ENCODE measurements at regions not wholly inside any gene's neighbourhood (a gene's known extent, or its start where the extent isn't known, plus 50 kb on each side); places are given as distances from the start of the nearest gene placed in this dataset.

- no peak for TF ChIP-seq YY1 (IDR thresholded peaks at IDR 0.05; ENCODE audit: insufficient read depth, insufficient read length)
- TF ChIP-seq SUZ12 (IDR thresholded peaks at IDR 0.05; ENCODE audit: extremely low read depth, insufficient read depth, insufficient read length), result no peak
- TF ChIP-seq ZNF274 (IDR thresholded peaks at IDR 0.05; ENCODE audit: low read depth, low read length), result no peak
- no peak for DNase-seq (ENCODE audit: low read depth, low spot score)
- Histone ChIP-seq H3K36me3 (ENCODE audit: insufficient read depth, insufficient read length, low read length) (no peaks in the 10 kb centered on the region), H3K9ac (ENCODE audit: insufficient read length, low read depth) (no peak overlapping the region), H3K4me3 (ENCODE audit: insufficient read length, low read depth) (no peak overlapping the region), H3K27me3 (ENCODE audit: insufficient read depth, insufficient read length) (peaks cover 22% of the 10 kb centered on the region), H3K4me1 (ENCODE audit: insufficient read depth, insufficient read length) (no peaks in the 10 kb centered on the region), H3K9me3 (ENCODE audit: insufficient read depth, low read length) (no peaks in the 10 kb centered on the region)
These were observed 247.0 kb downstream of the TFCP2L1 start for GRCh38 chr2:121038031-121038430.

- Histone ChIP-seq H3K9ac (ENCODE audit: insufficient read length, low read depth) (no peak overlapping the region), H3K4me3 (ENCODE audit: insufficient read length, low read depth) (no peak overlapping the region), H3K4me1 (ENCODE audit: insufficient read depth, insufficient read length) (no peaks in the 10 kb centered on the region), H3K9me3 (ENCODE audit: insufficient read depth, low read length) (no peaks in the 10 kb centered on the region), H3K27me3 (ENCODE audit: insufficient read depth, insufficient read length) (peaks cover 20% of the 10 kb centered on the region), H3K36me3 (ENCODE audit: insufficient read depth, insufficient read length, low read length) (no peaks in the 10 kb centered on the region)
- no peak for TF ChIP-seq YY1 (IDR thresholded peaks at IDR 0.05; ENCODE audit: insufficient read depth, insufficient read length)
- TF ChIP-seq SUZ12 (IDR thresholded peaks at IDR 0.05; ENCODE audit: extremely low read depth, insufficient read depth, insufficient read length), result no peak
- no peak for TF ChIP-seq ZNF274 (IDR thresholded peaks at IDR 0.05; ENCODE audit: low read depth, low read length)
- no peak for DNase-seq (ENCODE audit: low read depth, low spot score)
These were observed 246.6 kb downstream of the TFCP2L1 start for GRCh38 chr2:121038431-121038830.

- no peak for DNase-seq (ENCODE audit: low read depth, low spot score)
- Histone ChIP-seq H3K9ac (ENCODE audit: insufficient read length, low read depth) (no peak overlapping the region), H3K9me3 (ENCODE audit: insufficient read depth, low read length) (no peaks in the 10 kb centered on the region), H3K4me3 (ENCODE audit: insufficient read length, low read depth) (no peak overlapping the region), H3K27me3 (ENCODE audit: insufficient read depth, insufficient read length) (peaks cover 16% of the 10 kb centered on the region), H3K4me1 (ENCODE audit: insufficient read depth, insufficient read length) (no peaks in the 10 kb centered on the region), H3K36me3 (ENCODE audit: insufficient read depth, insufficient read length, low read length) (no peaks in the 10 kb centered on the region)
- TF ChIP-seq SUZ12 (IDR thresholded peaks at IDR 0.05; ENCODE audit: extremely low read depth, insufficient read depth, insufficient read length), result no peak
These were observed 245.9 kb downstream of the TFCP2L1 start for GRCh38 chr2:121038891-121039616.

- H3K27me3 ChIP-seq (ENCODE audit: insufficient read depth, insufficient read length), result peaks cover 10% of the 10 kb centered on the region
- H3K9me3 ChIP-seq (ENCODE audit: insufficient read depth, low read length), result no peaks in the 10 kb centered on the region
- H3K4me3 ChIP-seq (ENCODE audit: insufficient read length, low read depth), result no peak overlapping the region
- no peaks in the 10 kb centered on the region for H3K36me3 ChIP-seq (ENCODE audit: insufficient read depth, insufficient read length, low read length)
- H3K4me1 ChIP-seq (ENCODE audit: insufficient read depth, insufficient read length), result no peaks in the 10 kb centered on the region
- DNase-seq (ENCODE audit: low read depth, low spot score), result no peak
- TF ChIP-seq YY1 (IDR thresholded peaks at IDR 0.05; ENCODE audit: insufficient read depth, insufficient read length), result no peak
- TF ChIP-seq SUZ12 (IDR thresholded peaks at IDR 0.05; ENCODE audit: extremely low read depth, insufficient read depth, insufficient read length), result no peak
- TF ChIP-seq ZNF274 (IDR thresholded peaks at IDR 0.05; ENCODE audit: low read depth, low read length), result no peak
- H3K9ac ChIP-seq (ENCODE audit: insufficient read length, low read depth), result no peak overlapping the region
These were observed 245.3 kb downstream of the TFCP2L1 start for GRCh38 chr2:121039679-121040078.

- TF ChIP-seq SUZ12 (IDR thresholded peaks at IDR 0.05; ENCODE audit: extremely low read depth, insufficient read depth, insufficient read length), result no peak
- no peak for TF ChIP-seq YY1 (IDR thresholded peaks at IDR 0.05; ENCODE audit: insufficient read depth, insufficient read length)
- TF ChIP-seq ZNF274 (IDR thresholded peaks at IDR 0.05; ENCODE audit: low read depth, low read length), result no peak
- Histone ChIP-seq H3K9ac (ENCODE audit: insufficient read length, low read depth) (no peak overlapping the region), H3K4me3 (ENCODE audit: insufficient read length, low read depth) (no peak overlapping the region), H3K36me3 (ENCODE audit: insufficient read depth, insufficient read length, low read length) (no peaks in the 10 kb centered on the region), H3K4me1 (ENCODE audit: insufficient read depth, insufficient read length) (no peaks in the 10 kb centered on the region), H3K27me3 (ENCODE audit: insufficient read depth, insufficient read length) (peaks cover 10% of the 10 kb centered on the region), H3K9me3 (ENCODE audit: insufficient read depth, low read length) (no peaks in the 10 kb centered on the region)
- no peak for DNase-seq (ENCODE audit: low read depth, low spot score)
These were observed 243.5 kb downstream of the TFCP2L1 start for GRCh38 chr2:121041516-121041915.

- Histone ChIP-seq H3K9ac (ENCODE audit: insufficient read length, low read depth) (no peak overlapping the region), H3K36me3 (ENCODE audit: insufficient read depth, insufficient read length, low read length) (no peaks in the 10 kb centered on the region), H3K4me1 (ENCODE audit: insufficient read depth, insufficient read length) (no peaks in the 10 kb centered on the region), H3K4me3 (ENCODE audit: insufficient read length, low read depth) (no peak overlapping the region), H3K27me3 (ENCODE audit: insufficient read depth, insufficient read length) (peaks cover 7% of the 10 kb centered on the region), H3K9me3 (ENCODE audit: insufficient read depth, low read length) (no peaks in the 10 kb centered on the region)
- TF ChIP-seq ZNF274 (IDR thresholded peaks at IDR 0.05; ENCODE audit: low read depth, low read length) (no peak), SUZ12 (IDR thresholded peaks at IDR 0.05; ENCODE audit: extremely low read depth, insufficient read depth, insufficient read length) (no peak), YY1 (IDR thresholded peaks at IDR 0.05; ENCODE audit: insufficient read depth, insufficient read length) (no peak)
- DNase-seq (ENCODE audit: low read depth, low spot score), result no peak
These were observed 241.8 kb downstream of the TFCP2L1 start for GRCh38 chr2:121043061-121043826.

- H3K4me3 ChIP-seq (ENCODE audit: insufficient read length, low read depth), result no peak overlapping the region
- TF ChIP-seq ZNF274 (IDR thresholded peaks at IDR 0.05; ENCODE audit: low read depth, low read length), result no peak
- no peaks in the 10 kb centered on the region for H3K36me3 ChIP-seq (ENCODE audit: insufficient read depth, insufficient read length, low read length)
- H3K4me1 ChIP-seq (ENCODE audit: insufficient read depth, insufficient read length), result no peaks in the 10 kb centered on the region
- peaks cover 3% of the 10 kb centered on the region for H3K27me3 ChIP-seq (ENCODE audit: insufficient read depth, insufficient read length)
- H3K9me3 ChIP-seq (ENCODE audit: insufficient read depth, low read length), result no peaks in the 10 kb centered on the region
- no peak overlapping the region for H3K9ac ChIP-seq (ENCODE audit: insufficient read length, low read depth)
- no peak for DNase-seq (ENCODE audit: low read depth, low spot score)
These were observed 241.2 kb downstream of the TFCP2L1 start for GRCh38 chr2:121043827-121044222.
